Ascending aorta (tissue), 2 donors: ENCODE measurements at regions not wholly inside any gene's neighbourhood (a gene's known extent, or its start where the extent isn't known, plus 50 kb on each side); places are given as distances from the start of the nearest gene placed in this dataset.

Source experiments
- DNase-seq, 2 donors: peaks; one replicate each; pipeline ENCODE4 v3.0.0-alpha.2; 2019; ENCODE audit warnings: low spot score in 2 of 2
- H3K27ac ChIP-seq, 2 donors: fragments of 200-600 bp; sonication (generic); one replicate each; pipeline ENCODE4 v1.5.1; 2016 to 2017; ENCODE audit warnings: mild to moderate bottlenecking in 1 of 2
- H3K27me3 ChIP-seq: fragments of 200-600 bp; sonication (generic); one replicate; pipeline ENCODE4 v1.5.1; 2017
- H3K36me3 ChIP-seq, 2 donors: fragments of 200-600 bp; sonication (generic); one replicate each; pipeline ENCODE4 v1.5.1; 2016
- H3K4me1 ChIP-seq, 2 donors: fragments of 200-600 bp; sonication (generic); one replicate each; pipeline ENCODE4 v1.5.1; 2016 to 2017; ENCODE audit warnings: mild to moderate bottlenecking in 1 of 2
- H3K4me3 ChIP-seq, 2 donors: fragments of 200-600 bp; sonication (generic); one replicate each; pipeline ENCODE4 v1.5.1; 2016 to 2017; ENCODE audit warnings: mild to moderate bottlenecking in 1 of 2
- H3K9me3 ChIP-seq, 2 donors: fragments of 200-600 bp; sonication (generic); one replicate each; pipeline ENCODE4 v1.5.1; 2016
- CTCF ChIP-seq, 3 experiments: fragments of 200-600 bp in 2 of 3; fragments of 450-650 bp in 1 of 3; sonication (generic) in 2 of 3; IDR thresholded peaks; one replicate each; pipeline ENCODE4 v1.5.1; 2016 to 2019; ENCODE audit warnings: antibody characterized with exemption in 3 of 3, mild to moderate bottlenecking in 1 of 3, moderate library complexity in 1 of 3
- intact Hi-C: fragments of 100-400 bp; cut with DNase I; formaldehyde crosslinking; loops from one replicate; pipeline ENCODE4 v1.15.1; 2023

- no peak for DNase-seq
- Histone ChIP-seq H3K4me1 (no peaks in the 10 kb centered on the region), H3K9me3 (no peaks in the 10 kb centered on the region), H3K4me3 (no peak overlapping the region), H3K27ac (no peak overlapping the region), H3K27me3 (no peaks in the 10 kb centered on the region), H3K36me3 (no peaks in the 10 kb centered on the region)
- TF ChIP-seq CTCF (IDR thresholded peaks at IDR 0.05): no peak
- intact Hi-C loops: no loop called here
Observed at GRCh38 chr11:104588970-104589369, 309.3 kb downstream of the CASP12 start.

GRCh38 chr11:104588446-104588845, 309.8 kb downstream of the CASP12 start:
- intact Hi-C loops: no loop called here
- DNase-seq: no peak
- no peak for TF ChIP-seq CTCF (IDR thresholded peaks at IDR 0.05)
- Histone ChIP-seq H3K36me3 (no peaks in the 10 kb centered on the region), H3K27me3 (no peaks in the 10 kb centered on the region), H3K4me1 (no peaks in the 10 kb centered on the region), H3K27ac (no peak overlapping the region), H3K9me3 (no peaks in the 10 kb centered on the region), H3K4me3 (no peak overlapping the region)

- intact Hi-C loops: no loop called here
Observed at GRCh38 chr11:104584823-104585222, 313.4 kb downstream of the CASP12 start.

GRCh38 chr11:104583857-104584256, 314.4 kb downstream of the CASP12 start:
- intact Hi-C loops: no loop called here
- no peak for TF ChIP-seq CTCF (IDR thresholded peaks at IDR 0.05)
- H3K27me3 ChIP-seq: no peaks in the 10 kb centered on the region

More at GRCh38 chr11:104584823-104585222, 313.4 kb downstream of the CASP12 start:
- H3K9me3 ChIP-seq: no peaks in the 10 kb centered on the region
- no peak for TF ChIP-seq CTCF (IDR thresholded peaks at IDR 0.05)
- H3K36me3 ChIP-seq: no peaks in the 10 kb centered on the region
- no peak overlapping the region for H3K27ac ChIP-seq
- H3K4me3 ChIP-seq: no peak overlapping the region
- H3K27me3 ChIP-seq: no peaks in the 10 kb centered on the region
- no peak for DNase-seq
- no peaks in the 10 kb centered on the region for H3K4me1 ChIP-seq

GRCh38 chr11:104582431-104582830, 315.8 kb downstream of the CASP12 start:
- intact Hi-C loops: no loop called here
- no peak overlapping the region for H3K4me3 ChIP-seq
- H3K4me1 ChIP-seq: no peaks in the 10 kb centered on the region
- H3K9me3 ChIP-seq: no peaks in the 10 kb centered on the region
- no peaks in the 10 kb centered on the region for H3K36me3 ChIP-seq
- no peak overlapping the region for H3K27ac ChIP-seq
- TF ChIP-seq CTCF (IDR thresholded peaks at IDR 0.05): no peak
- DNase-seq: no peak
- H3K27me3 ChIP-seq: no peaks in the 10 kb centered on the region

More at GRCh38 chr11:104583857-104584256, 314.4 kb downstream of the CASP12 start:
- DNase-seq: no peak
- Histone ChIP-seq H3K4me3 (no peak overlapping the region), H3K36me3 (no peaks in the 10 kb centered on the region), H3K9me3 (no peaks in the 10 kb centered on the region), H3K4me1 (no peaks in the 10 kb centered on the region), H3K27ac (no peak overlapping the region)
